ENCODE measurements at regions not wholly inside any gene's neighbourhood (a gene's known extent, or its start where the extent isn't known, plus 50 kb on each side); places are given as distances from the start of the nearest gene placed in this dataset.
"Not testable (repeated sequence)": the region's sequence is repeated elsewhere in the genome, so short reads cannot be mapped to it uniquely, and the experiment has no call there.

GRCh38 chr13:81230386-81230785, 889.5 kb upstream of the SPRY2 start:
- Histone ChIP-seq H3K79me2 (ENCODE audit: low read length) (no peaks in the 10 kb centered on the region), H3K9ac (ENCODE audit: low read length) (no peak overlapping the region), H3K27ac (ENCODE audit: low read length) (no peak overlapping the region), H3K36me3 (ENCODE audit: low read depth, low read length) (no peaks in the 10 kb centered on the region), H4K20me1 (ENCODE audit: low read length) (no peaks in the 10 kb centered on the region), H3K9me3 (ENCODE audit: low read length) (no peaks in the 10 kb centered on the region), H3K27me3 (ENCODE audit: low read length) (no peaks in the 10 kb centered on the region), H3K4me2 (ENCODE audit: low read length) (no peak overlapping the region), H2AFZ (ENCODE audit: low read length) (no peak overlapping the region), H3K9me2 (replicated peaks; ENCODE audit: low read length) (no peaks in the 10 kb centered on the region), H3K4me1 (ENCODE audit: insufficient read depth, low read length) (no peaks in the 10 kb centered on the region), H3F3A (ENCODE audit: low read length, unreplicated experiment) (no peaks in the 10 kb centered on the region), H3K4me3 (ENCODE audit: low read length) (no peak overlapping the region)
- DNase-seq, result no peak
- TF ChIP-seq CTCF (conservative IDR thresholded peaks at IDR 0.05; ENCODE audit: low read depth, low read length), result no peak
- ATAC-seq, result no peak
- ChIA-PET CTCF (no interaction called here), POLR2A (ENCODE audit: unreplicated experiment) (interaction anchor here (0.7 kb wide), 1 partner anchor 1294 kb away, joined by 7 read pairs; no protein-coding TSS in a partner anchor)
- no TSS peak for BruUV-seq (replicated peaks)
- intact Hi-C loops (cut with micrococcal nuclease), result no loop called here

- H2AFZ ChIP-seq (ENCODE audit: low read length); CTCF ChIA-PET; H3K4me3 ChIP-seq (ENCODE audit: low read length); H3F3A ChIP-seq (ENCODE audit: low read length, unreplicated experiment); POLR2A ChIA-PET (ENCODE audit: unreplicated experiment); H3K4me2 ChIP-seq (ENCODE audit: low read length); H3K27ac ChIP-seq (ENCODE audit: low read length); H3K27me3 ChIP-seq (ENCODE audit: low read length); H3K9me2 ChIP-seq (replicated peaks; ENCODE audit: low read length); H3K79me2 ChIP-seq (ENCODE audit: low read length); H4K20me1 ChIP-seq (ENCODE audit: low read length); intact Hi-C loops (cut with micrococcal nuclease); H3K4me1 ChIP-seq (ENCODE audit: insufficient read depth, low read length); H3K9me3 ChIP-seq (ENCODE audit: low read length); H3K36me3 ChIP-seq (ENCODE audit: low read depth, low read length); BruUV-seq (replicated peaks); ATAC-seq; DNase-seq; H3K9ac ChIP-seq (ENCODE audit: low read length): not testable (repeated sequence)
Observed at GRCh38 chr13:81226830-81227229, 885.9 kb upstream of the SPRY2 start.

- intact Hi-C loops (cut with micrococcal nuclease), result no loop called here
- TF ChIP-seq EZH2 (IDR thresholded peaks at IDR 0.05; ENCODE audit: low read length, unreplicated experiment) (no peak), EZH2phosphoT487 (IDR thresholded peaks at IDR 0.05; ENCODE audit: borderline replicate concordance, low read length) (no peak), CTCF (conservative IDR thresholded peaks at IDR 0.05; ENCODE audit: low read depth, low read length) (no peak)
- ChIA-PET CTCF (no interaction called here), POLR2A (ENCODE audit: unreplicated experiment) (no interaction called here)
- Histone ChIP-seq H2AFZ (ENCODE audit: low read length) (no peak overlapping the region), H3K4me3 (ENCODE audit: low read length) (no peak overlapping the region), H3K9me2 (replicated peaks; ENCODE audit: low read length) (no peaks in the 10 kb centered on the region), H3K9ac (ENCODE audit: low read length) (no peak overlapping the region), H4K20me1 (ENCODE audit: low read length) (no peaks in the 10 kb centered on the region), H3K79me2 (ENCODE audit: low read length) (no peaks in the 10 kb centered on the region), H3K27ac (ENCODE audit: low read length) (no peak overlapping the region), H3F3A (ENCODE audit: low read length, unreplicated experiment) (no peaks in the 10 kb centered on the region), H3K4me2 (ENCODE audit: low read length) (no peak overlapping the region), H3K9me3 (ENCODE audit: low read length) (no peaks in the 10 kb centered on the region), H3K36me3 (ENCODE audit: low read depth, low read length) (no peaks in the 10 kb centered on the region), H3K4me1 (ENCODE audit: insufficient read depth, low read length) (no peaks in the 10 kb centered on the region), H3K27me3 (ENCODE audit: low read length) (no peaks in the 10 kb centered on the region)
- ATAC-seq (no peak), DNase-seq (no peak)
- BruUV-seq (replicated peaks), result no TSS peak
Observed at GRCh38 chr13:81224209-81224833, 883.4 kb upstream of the SPRY2 start.
